Breast epithelium (tissue), 4 donors: ENCODE measurements at regions not wholly inside any gene's neighbourhood (a gene's known extent, or its start where the extent isn't known, plus 50 kb on each side); places are given as distances from the start of the nearest gene placed in this dataset.
"Not testable (repeated sequence)": the region's sequence is repeated elsewhere in the genome, so short reads cannot be mapped to it uniquely, and the experiment has no call there.

ENCODE experiments used
- DNase-seq, 2 donors: peaks; one replicate each; pipeline ENCODE4 v3.0.0-alpha.2; 2019; ENCODE audit warnings: low spot score in 2 of 2
- H3K27ac ChIP-seq, 2 donors: fragments of 200-600 bp; sonication (generic) in 1 of 2; one replicate each; pipeline ENCODE4 v1.5.1; 2016 to 2019; ENCODE audit warnings: mild to moderate bottlenecking in 1 of 2
- H3K27me3 ChIP-seq, 2 donors: fragments of 200-600 bp; sonication (generic) in 1 of 2; one replicate each; pipeline versions ENCODE4 v1.5.1 to v1.6.0; 2017 to 2019; ENCODE audit warnings: control low read depth in 1 of 2, mild to moderate bottlenecking in 1 of 2
- H3K36me3 ChIP-seq: fragments of 200-600 bp; one replicate; pipeline ENCODE4 v1.5.1; 2019
- H3K4me1 ChIP-seq, 2 donors: fragments of 200-600 bp; sonication (generic); one replicate each; pipeline ENCODE4 v1.5.1; 2016 to 2019; ENCODE audit warnings: control low read depth in 1 of 2
- H3K4me3 ChIP-seq, 3 donors: fragments of 200-600 bp; sonication (generic); 1 replicate in 2 of 3; 2 replicates in 1 of 3; pipeline ENCODE4 v1.5.1; 2016 to 2019; ENCODE audit warnings: mild to moderate bottlenecking in 3 of 3, moderate library complexity in 2 of 3
- H3K9me3 ChIP-seq, 2 donors: fragments of 200-600 bp; sonication (generic) in 1 of 2; one replicate each; pipeline ENCODE4 v1.5.1; 2016 to 2019; ENCODE audit warnings: control low read depth in 1 of 2
- CTCF ChIP-seq, 3 donors: fragments of 450-650 bp; IDR thresholded peaks; one replicate each; pipeline ENCODE4 v1.5.1; 2016 to 2017; ENCODE audit warnings: antibody characterized with exemption in 3 of 3, mild to moderate bottlenecking in 3 of 3, moderate library complexity in 3 of 3
- POLR2A ChIP-seq: fragments of 450-650 bp; IDR thresholded peaks from one replicate; pipeline ENCODE4 v1.6.1; 2016; ENCODE audit warnings: antibody characterized with exemption, mild to moderate bottlenecking, moderate library complexity
- POLR2AphosphoS5 ChIP-seq, 3 donors: sonication (generic); formaldehyde crosslinking; IDR thresholded peaks; one replicate each; pipeline ENCODE4 v1.6.1; 2017; ENCODE audit warnings: antibody characterized with exemption in 3 of 3
- intact Hi-C: fragments of 100-400 bp; cut with DNase I; formaldehyde crosslinking; loops from one replicate; pipeline ENCODE4 v1.15.1; 2023; ENCODE audit warnings: low total_unique reads

- intact Hi-C loops = no loop called here
- Histone ChIP-seq H3K4me1 (no peaks in the 10 kb centered on the region), H3K27ac (no peak overlapping the region), H3K27me3 (no peaks in the 10 kb centered on the region), H3K9me3 (no peaks in the 10 kb centered on the region), H3K36me3 (no peaks in the 10 kb centered on the region), H3K4me3 (no peak overlapping the region)
- no peak for DNase-seq
- TF ChIP-seq CTCF (IDR thresholded peaks at IDR 0.05) (no peak), POLR2A (no peak), POLR2AphosphoS5 (IDR thresholded peaks at IDR 0.05) (no peak)
These were observed 62.0 kb upstream of the SAMD11 start for GRCh38 chr1:861714-862113.

GRCh38 chr1:862601-863000 is 61.1 kb upstream of the SAMD11 start:
- intact Hi-C loops, H3K27ac ChIP-seq, H3K27me3 ChIP-seq, H3K4me1 ChIP-seq, DNase-seq, H3K4me3 ChIP-seq, H3K9me3 ChIP-seq, H3K36me3 ChIP-seq: not testable (repeated sequence)

GRCh38 chr1:865633-866032 is 58.1 kb upstream of the SAMD11 start:
- H3K36me3 ChIP-seq, H3K27me3 ChIP-seq, H3K4me1 ChIP-seq, H3K9me3 ChIP-seq, DNase-seq, H3K4me3 ChIP-seq, H3K27ac ChIP-seq, intact Hi-C loops: not testable (repeated sequence)

- no peak for DNase-seq
- TF ChIP-seq POLR2AphosphoS5 (IDR thresholded peaks at IDR 0.05) = no peak
- no peak for TF ChIP-seq POLR2A
- no peak for TF ChIP-seq CTCF (IDR thresholded peaks at IDR 0.05)
- H3K4me3 ChIP-seq = no peak overlapping the region
- H3K36me3 ChIP-seq = no peaks in the 10 kb centered on the region
- intact Hi-C loops = no loop called here
- H3K27me3 ChIP-seq = peaks cover 0 to 5% of the 10 kb centered on the region in 2 donors
- H3K27ac ChIP-seq = no peak overlapping the region
- no peaks in the 10 kb centered on the region for H3K4me1 ChIP-seq
- H3K9me3 ChIP-seq = no peaks in the 10 kb centered on the region
These were observed 57.6 kb upstream of the SAMD11 start for GRCh38 chr1:866095-866494.

GRCh38 chr1:866631-867299 is 57.0 kb upstream of the SAMD11 start:
- intact Hi-C loops, H3K27ac ChIP-seq, H3K36me3 ChIP-seq, DNase-seq, H3K4me1 ChIP-seq, H3K27me3 ChIP-seq, H3K4me3 ChIP-seq, H3K9me3 ChIP-seq: not testable (repeated sequence)

- H3K27ac ChIP-seq, H3K36me3 ChIP-seq, H3K4me3 ChIP-seq, H3K27me3 ChIP-seq, DNase-seq, H3K9me3 ChIP-seq, intact Hi-C loops, H3K4me1 ChIP-seq: not testable (repeated sequence)
These were observed 56.2 kb upstream of the SAMD11 start for GRCh38 chr1:867550-867949.

GRCh38 chr1:869499-870244 is 54.1 kb upstream of the SAMD11 start:
- peak overlapping the region in 2 of 3 donors; percentile 23 to 46 for H3K4me3 ChIP-seq
- TF ChIP-seq POLR2AphosphoS5 (IDR thresholded peaks at IDR 0.05) = no peak
- TF ChIP-seq CTCF (IDR thresholded peaks at IDR 0.05) = peak in 2 of 3 donors; percentile 14 to 69
- no peak overlapping the region for H3K27ac ChIP-seq
- intact Hi-C loops = no loop called here
- no peaks in the 10 kb centered on the region for H3K9me3 ChIP-seq
- H3K27me3 ChIP-seq = peaks cover 0 to 5% of the 10 kb centered on the region in 2 donors
- DNase-seq = peak; percentile 39 to 73
- no peaks in the 10 kb centered on the region for H3K4me1 ChIP-seq
- no peaks in the 10 kb centered on the region for H3K36me3 ChIP-seq
